Ascending aorta (tissue), 2 donors: ENCODE measurements at regions not wholly inside any gene's neighbourhood (a gene's known extent, or its start where the extent isn't known, plus 50 kb on each side); places are given as distances from the start of the nearest gene placed in this dataset.

ENCODE experiments used
- DNase-seq, 2 donors: peaks; one replicate each; pipeline ENCODE4 v3.0.0-alpha.2; 2019; ENCODE audit warnings: low spot score in 2 of 2
- H3K27ac ChIP-seq, 2 donors: fragments of 200-600 bp; sonication (generic); one replicate each; pipeline ENCODE4 v1.5.1; 2016 to 2017; ENCODE audit warnings: mild to moderate bottlenecking in 1 of 2
- H3K27me3 ChIP-seq: fragments of 200-600 bp; sonication (generic); one replicate; pipeline ENCODE4 v1.5.1; 2017
- H3K36me3 ChIP-seq, 2 donors: fragments of 200-600 bp; sonication (generic); one replicate each; pipeline ENCODE4 v1.5.1; 2016
- H3K4me1 ChIP-seq, 2 donors: fragments of 200-600 bp; sonication (generic); one replicate each; pipeline ENCODE4 v1.5.1; 2016 to 2017; ENCODE audit warnings: mild to moderate bottlenecking in 1 of 2
- H3K4me3 ChIP-seq, 2 donors: fragments of 200-600 bp; sonication (generic); one replicate each; pipeline ENCODE4 v1.5.1; 2016 to 2017; ENCODE audit warnings: mild to moderate bottlenecking in 1 of 2
- H3K9me3 ChIP-seq, 2 donors: fragments of 200-600 bp; sonication (generic); one replicate each; pipeline ENCODE4 v1.5.1; 2016
- CTCF ChIP-seq, 3 experiments: fragments of 200-600 bp in 2 of 3; fragments of 450-650 bp in 1 of 3; sonication (generic) in 2 of 3; IDR thresholded peaks; one replicate each; pipeline ENCODE4 v1.5.1; 2016 to 2019; ENCODE audit warnings: antibody characterized with exemption in 3 of 3, mild to moderate bottlenecking in 1 of 3, moderate library complexity in 1 of 3
- intact Hi-C: fragments of 100-400 bp; cut with DNase I; formaldehyde crosslinking; loops from one replicate; pipeline ENCODE4 v1.15.1; 2023

- no peak for DNase-seq
- intact Hi-C loops: no loop called here
- Histone ChIP-seq H3K36me3 (no peaks in the 10 kb centered on the region), H3K4me3 (no peak overlapping the region), H3K4me1 (no peaks in the 10 kb centered on the region), H3K27ac (no peak overlapping the region), H3K27me3 (no peaks in the 10 kb centered on the region), H3K9me3 (no peaks in the 10 kb centered on the region)
- TF ChIP-seq CTCF (IDR thresholded peaks at IDR 0.05): no peak
Observed at GRCh38 chr5:11958321-11958720, 54.1 kb upstream of the CTNND2 start.

GRCh38 chr5:11955331-11955730 lies 51.1 kb upstream of the CTNND2 start:
- intact Hi-C loops: no loop called here
- Histone ChIP-seq H3K4me1 (no peaks in the 10 kb centered on the region), H3K4me3 (no peak overlapping the region), H3K9me3 (no peaks in the 10 kb centered on the region), H3K36me3 (no peaks in the 10 kb centered on the region), H3K27me3 (no peaks in the 10 kb centered on the region), H3K27ac (no peak overlapping the region)
- no peak for TF ChIP-seq CTCF (IDR thresholded peaks at IDR 0.05)
- DNase-seq: no peak
